Liver (tissue), 8 donors: ENCODE measurements at regions not wholly inside any gene's neighbourhood (a gene's known extent, or its start where the extent isn't known, plus 50 kb on each side); places are given as distances from the start of the nearest gene placed in this dataset.

Source experiments
- DNase-seq: peaks from one replicate; pipeline ENCODE4 v3.0.0-alpha.2; 2017; ENCODE audit warnings: low spot score
- H3K27ac ChIP-seq, 2 donors: one replicate each; pipeline ENCODE4 v1.7.0; 2013; ENCODE audit warnings: inconsistent platforms in 2 of 2, low read length in 2 of 2, control low read depth in 1 of 2, low read depth in 1 of 2, mild to moderate bottlenecking in 1 of 2
- H3K27me3 ChIP-seq, 4 donors: one replicate each; pipeline versions ENCODE4 v1.6.1 to v1.7.0; 2013; ENCODE audit warnings: low read length in 3 of 4, inconsistent platforms in 1 of 4, mild to moderate bottlenecking in 1 of 4, moderate library complexity in 1 of 4; ENCODE audit not compliant: control insufficient read depth in 4 of 4, insufficient read depth in 4 of 4
- H3K36me3 ChIP-seq, 4 donors: one replicate each; pipeline versions ENCODE4 v1.6.1 to v1.7.0; 2013; ENCODE audit warnings: low read length in 3 of 4, mild to moderate bottlenecking in 3 of 4, low read depth in 1 of 4, moderate library complexity in 1 of 4; ENCODE audit not compliant: control insufficient read depth in 4 of 4, insufficient read depth in 3 of 4
- H3K4me1 ChIP-seq, 4 donors: one replicate each; pipeline versions ENCODE4 v1.6.1 to v1.7.0; 2013; ENCODE audit warnings: low read length in 3 of 4, mild to moderate bottlenecking in 3 of 4, moderate library complexity in 1 of 4; ENCODE audit not compliant: control insufficient read depth in 4 of 4, insufficient read depth in 4 of 4
- H3K4me3 ChIP-seq, 3 donors: one replicate each; pipeline versions ENCODE4 v1.6.1 to v1.7.0; 2013; ENCODE audit warnings: low read length in 3 of 3, control low read depth in 1 of 3, low read depth in 1 of 3, mild to moderate bottlenecking in 1 of 3
- H3K9ac ChIP-seq, 2 donors: one replicate each; pipeline ENCODE4 v1.7.0; 2013; ENCODE audit warnings: low read length in 2 of 2, mild to moderate bottlenecking in 2 of 2, moderate library complexity in 2 of 2, control low read depth in 1 of 2, low read depth in 1 of 2
- H3K9me3 ChIP-seq, 4 donors: one replicate each; pipeline versions ENCODE4 v1.6.1 to v1.7.0; 2013; ENCODE audit warnings: low read length in 3 of 4; ENCODE audit not compliant: control insufficient read depth in 4 of 4
- ATF3 ChIP-seq: IDR thresholded peaks from 2 replicates; pipeline ENCODE4 v1.6.1; 2016; ENCODE audit warnings: antibody characterized with exemption
- CTCF ChIP-seq: fragments of 150-350 bp; IDR thresholded peaks from 2 replicates; pipeline ENCODE4 v1.5.1; 2017; ENCODE audit warnings: improper control_type of control experiment, low read depth, low read length; ENCODE audit not compliant: missing input control
- EGR1 ChIP-seq, 2 donors: IDR thresholded peaks; 2 replicates each; pipeline ENCODE4 v1.6.1; 2016 to 2018; ENCODE audit warnings: antibody characterized with exemption in 2 of 2, low read depth in 2 of 2
- FOXA2 ChIP-seq: IDR thresholded peaks from 2 replicates; pipeline ENCODE4 v1.6.1; 2016; ENCODE audit warnings: antibody characterized with exemption
- GABPA ChIP-seq, 2 donors: IDR thresholded peaks in 1 of 2; conservative IDR thresholded peaks in 1 of 2; 2 replicates each; pipeline ENCODE4 v1.6.1; 2016; ENCODE audit warnings: antibody characterized with exemption in 2 of 2, mild to moderate bottlenecking in 1 of 2, moderate library complexity in 1 of 2
- HNF4A ChIP-seq, 2 donors: conservative IDR thresholded peaks; 2 replicates each; pipeline ENCODE4 v1.6.1; 2016; ENCODE audit warnings: antibody characterized with exemption in 2 of 2, mild to moderate bottlenecking in 2 of 2
- HNF4G ChIP-seq: IDR thresholded peaks from 2 replicates; pipeline ENCODE4 v1.6.1; 2016; ENCODE audit warnings: antibody characterized with exemption
- JUND ChIP-seq, 2 donors: IDR thresholded peaks; 2 replicates each; pipeline ENCODE4 v1.6.1; 2016; ENCODE audit warnings: antibody characterized with exemption in 2 of 2
- MAX ChIP-seq: IDR thresholded peaks from 2 replicates; pipeline ENCODE4 v1.6.1; 2016; ENCODE audit warnings: antibody characterized with exemption
- NR2F2 ChIP-seq: IDR thresholded peaks from 2 replicates; pipeline ENCODE4 v1.6.1; 2016; ENCODE audit warnings: antibody characterized with exemption
- RAD21 ChIP-seq, 2 donors: IDR thresholded peaks; 2 replicates each; pipeline ENCODE4 v1.6.1; 2016; ENCODE audit warnings: antibody characterized with exemption in 2 of 2, mild to moderate bottlenecking in 2 of 2
- REST ChIP-seq: IDR thresholded peaks from 2 replicates; pipeline ENCODE4 v1.6.1; 2016; ENCODE audit warnings: antibody characterized with exemption, mild to moderate bottlenecking
- RXRA ChIP-seq, 2 donors: IDR thresholded peaks; 2 replicates each; pipeline ENCODE4 v1.6.1; 2017 to 2018; ENCODE audit warnings: antibody characterized with exemption in 2 of 2, mild to moderate bottlenecking in 1 of 2
- SP1 ChIP-seq: IDR thresholded peaks from 2 replicates; pipeline ENCODE4 v1.6.1; 2018; ENCODE audit warnings: antibody characterized with exemption, mild to moderate bottlenecking
- TAF1 ChIP-seq: conservative IDR thresholded peaks from 2 replicates; pipeline ENCODE4 v1.6.1; 2016; ENCODE audit warnings: antibody characterized with exemption, mild to moderate bottlenecking
- YY1 ChIP-seq: IDR thresholded peaks from 2 replicates; pipeline ENCODE4 v1.6.1; 2016; ENCODE audit warnings: antibody characterized with exemption, mild to moderate bottlenecking
- ZBTB33 ChIP-seq: IDR thresholded peaks from 2 replicates; pipeline ENCODE4 v1.6.1; 2016; ENCODE audit warnings: antibody characterized with exemption
- WGBS: extraction: QIAGEN DNeasy Blood & Tissue Kit; methylation state at CpG from one replicate; pipeline ENCODE4 v1.1.7; 2013; 5-methylcytosine and 5-hydroxymethylcytosine counted together
- donor health status: healthy.
- donor health status: healthy.
- donor health status: healthy.
- donor health status: healthy.
- donor health status: healthy.

- H3K36me3 ChIP-seq: no peaks in the 10 kb centered on the region
- no peak overlapping the region for H3K4me3 ChIP-seq
- H3K4me1 ChIP-seq: no peaks in the 10 kb centered on the region
- no peak for DNase-seq
- 96% methylated on average over 8 of the region's 8 CpGs for WGBS
- H3K27ac ChIP-seq: no peak overlapping the region
- no peak overlapping the region for H3K9ac ChIP-seq
- no peaks in the 10 kb centered on the region for H3K9me3 ChIP-seq
- H3K27me3 ChIP-seq: no peaks in the 10 kb centered on the region
- TF ChIP-seq RAD21 (IDR thresholded peaks at IDR 0.05): no peak
- no peak for TF ChIP-seq GABPA (IDR thresholded peaks at IDR 0.05 in 1 of 2, conservative IDR thresholded peaks at IDR 0.05 in 1 of 2)
- no peak for TF ChIP-seq YY1
- no peak for TF ChIP-seq CTCF
- no peak for TF ChIP-seq SP1
- no peak for TF ChIP-seq HNF4A (conservative IDR thresholded peaks at IDR 0.05)
- TF ChIP-seq ATF3: no peak
- TF ChIP-seq REST: no peak
- no peak for TF ChIP-seq RXRA (IDR thresholded peaks at IDR 0.05)
- TF ChIP-seq ZBTB33: no peak
- no peak for TF ChIP-seq TAF1
- no peak for TF ChIP-seq FOXA2
- no peak for TF ChIP-seq NR2F2
- no peak for TF ChIP-seq MAX
- TF ChIP-seq HNF4G: no peak
These were observed 233.0 kb upstream of the KLF12 start for GRCh38 chr13:74367193-74367592.

GRCh38 chr13:74361274-74361673, 227.1 kb upstream of the KLF12 start:
- TF ChIP-seq RAD21 (IDR thresholded peaks at IDR 0.05) (no peak), YY1 (no peak), TAF1 (no peak), CTCF (no peak), ATF3 (no peak), SP1 (no peak), JUND (IDR thresholded peaks at IDR 0.05) (no peak), EGR1 (IDR thresholded peaks at IDR 0.05; ENCODE audit: low read depth in 2 of 2) (no peak), MAX (no peak), FOXA2 (no peak)
- Histone ChIP-seq H3K9ac (no peak overlapping the region), H3K4me3 (no peak overlapping the region), H3K4me1 (no peaks in the 10 kb centered on the region), H3K27ac (no peak overlapping the region), H3K9me3 (no peaks in the 10 kb centered on the region), H3K27me3 (no peaks in the 10 kb centered on the region), H3K36me3 (no peaks in the 10 kb centered on the region)
- 94% methylated on average over 3 of the region's 3 CpGs for WGBS
- DNase-seq: no peak
